Mononuclear cell (primary cell): ENCODE measurements at regions not wholly inside any gene's neighbourhood (a gene's known extent, or its start where the extent isn't known, plus 50 kb on each side); places are given as distances from the start of the nearest gene placed in this dataset.
"Not testable (repeated sequence)": the region's sequence is repeated elsewhere in the genome, so short reads cannot be mapped to it uniquely, and the experiment has no call there.

ENCODE experiments used
- H3K27me3 ChIP-seq: 2 replicates; pipeline ENCODE4 v1.6.0; 2011; ENCODE audit warnings: low read length, control low read depth; ENCODE audit not compliant: insufficient read depth
- H3K4me1 ChIP-seq: 2 replicates; pipeline ENCODE4 v1.5.1; 2011; ENCODE audit warnings: mild to moderate bottlenecking, low read length, control low read depth; ENCODE audit not compliant: insufficient read depth
- H3K4me3 ChIP-seq: 2 replicates; pipeline ENCODE4 v1.5.1; 2011; ENCODE audit warnings: mild to moderate bottlenecking, low read length, moderate library complexity
- H3K9me3 ChIP-seq: 2 replicates; pipeline ENCODE4 v1.5.1; 2011; ENCODE audit warnings: low read depth, mild to moderate bottlenecking, control low read depth, low read length

DNA sequence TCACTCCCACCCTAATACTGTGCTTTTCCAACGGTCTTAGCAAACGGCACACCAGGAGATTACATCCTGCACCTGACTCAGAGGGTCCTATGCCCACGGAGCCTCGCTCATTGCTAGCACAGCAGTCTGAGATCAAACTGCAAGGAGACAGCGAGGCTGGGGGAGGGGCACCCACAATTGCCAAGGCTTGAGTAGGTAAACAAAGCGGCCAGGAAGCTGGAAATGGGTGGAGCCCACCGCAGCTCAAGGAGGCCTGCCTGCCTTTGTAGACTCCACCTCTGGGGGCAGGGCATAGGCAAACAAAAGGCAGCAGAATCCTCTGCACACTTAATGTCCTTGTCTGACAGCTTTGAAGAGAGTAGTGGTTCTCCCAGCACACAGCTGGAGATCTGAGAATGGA is 450.2 kb downstream of the DIRAS2 start:
- not testable (repeated sequence) for H3K27me3 ChIP-seq, H3K9me3 ChIP-seq, H3K4me3 ChIP-seq
- peaks cover 15% of the 10 kb centered on the region for H3K4me1 ChIP-seq

- Histone ChIP-seq H3K4me1 (no peaks in the 10 kb centered on the region), H3K4me3 (no peak overlapping the region), H3K9me3 (no peaks in the 10 kb centered on the region), H3K27me3 (no peaks in the 10 kb centered on the region)
Measured at GRCh38 chr9:90198956-90199355, 443.7 kb downstream of the DIRAS2 start.

GRCh38 chr9:90201766-90202165 is 440.9 kb downstream of the DIRAS2 start:
- Histone ChIP-seq H3K9me3 (no peaks in the 10 kb centered on the region), H3K4me1 (no peaks in the 10 kb centered on the region), H3K27me3 (no peaks in the 10 kb centered on the region), H3K4me3 (no peak overlapping the region)

DNA sequence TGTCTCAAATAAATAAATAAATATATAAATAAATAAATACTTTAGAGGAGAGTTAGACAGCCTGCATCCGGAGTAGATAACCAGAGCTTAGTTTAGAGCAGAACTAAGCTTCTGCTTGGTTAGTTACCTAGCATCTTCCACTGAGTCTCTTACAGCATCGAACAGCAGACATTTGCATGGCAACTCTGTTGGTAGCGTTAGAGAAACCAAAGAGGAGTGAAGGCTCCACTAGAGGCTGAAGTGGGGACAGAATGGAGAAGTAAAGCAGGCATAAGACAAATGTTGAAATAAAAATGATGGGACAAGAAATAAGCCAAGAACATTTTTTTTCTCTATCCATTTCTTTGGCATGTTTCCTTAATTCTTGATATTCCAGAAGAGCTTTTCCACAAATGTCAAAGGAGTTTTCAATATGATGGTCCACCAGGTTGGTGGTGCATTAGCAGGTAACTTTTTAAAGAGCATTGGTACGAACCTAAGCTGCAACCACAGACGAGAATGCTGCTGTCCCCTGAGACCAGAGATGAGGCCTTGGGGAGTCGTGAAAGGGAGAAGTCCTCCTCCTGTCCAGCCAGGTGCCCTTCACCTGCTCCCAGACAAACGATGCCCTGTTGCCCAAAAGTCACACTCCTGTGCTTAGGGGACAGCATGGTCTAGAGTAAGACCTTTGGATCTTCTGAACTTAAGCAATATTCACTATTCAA is 438.3 kb downstream of the DIRAS2 start:
- Histone ChIP-seq H3K27me3 (no peaks in the 10 kb centered on the region), H3K4me3 (no peak overlapping the region), H3K4me1 (no peaks in the 10 kb centered on the region), H3K9me3 (no peaks in the 10 kb centered on the region)

DNA sequence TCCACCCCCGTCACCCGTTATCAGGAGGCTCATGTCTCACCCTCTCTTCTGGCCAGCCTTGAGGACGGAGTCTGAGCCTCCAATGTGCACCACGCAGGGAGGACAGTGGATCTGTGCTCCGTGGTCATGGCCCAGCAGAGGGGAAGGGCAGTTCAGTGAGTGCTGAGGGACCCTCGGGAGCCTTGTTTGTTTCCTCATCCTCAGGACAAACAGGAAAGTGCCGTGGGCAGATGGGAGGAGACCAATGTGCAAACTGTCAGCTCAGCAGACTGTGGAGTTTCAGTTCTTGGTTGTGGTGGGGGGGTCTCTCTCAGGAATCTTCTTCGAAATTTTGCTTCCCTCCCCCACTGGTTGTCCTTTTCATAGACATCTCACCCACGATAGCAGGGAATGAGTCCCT is 429.6 kb downstream of the DIRAS2 start:
- not testable (repeated sequence) for H3K4me3 ChIP-seq

GRCh38 chr9:90219548-90220118 is 423.0 kb downstream of the DIRAS2 start:
- Histone ChIP-seq H3K4me1 (peaks cover 6% of the 10 kb centered on the region), H3K4me3 (no peak overlapping the region), H3K27me3 (no peaks in the 10 kb centered on the region), H3K9me3 (no peaks in the 10 kb centered on the region)

More for the DNA sequence above, 429.6 kb downstream of the DIRAS2 start:
- not testable (repeated sequence) for H3K27me3 ChIP-seq, H3K9me3 ChIP-seq, H3K4me1 ChIP-seq

- H3K4me1 ChIP-seq, H3K4me3 ChIP-seq, H3K9me3 ChIP-seq, H3K27me3 ChIP-seq: not testable (repeated sequence)
Measured at GRCh38 chr9:90221899-90222298, 420.7 kb downstream of the DIRAS2 start.

- not testable (repeated sequence) for H3K4me1 ChIP-seq, H3K4me3 ChIP-seq
Measured at GRCh38 chr9:90226839-90227338, 415.7 kb downstream of the DIRAS2 start.

DNA sequence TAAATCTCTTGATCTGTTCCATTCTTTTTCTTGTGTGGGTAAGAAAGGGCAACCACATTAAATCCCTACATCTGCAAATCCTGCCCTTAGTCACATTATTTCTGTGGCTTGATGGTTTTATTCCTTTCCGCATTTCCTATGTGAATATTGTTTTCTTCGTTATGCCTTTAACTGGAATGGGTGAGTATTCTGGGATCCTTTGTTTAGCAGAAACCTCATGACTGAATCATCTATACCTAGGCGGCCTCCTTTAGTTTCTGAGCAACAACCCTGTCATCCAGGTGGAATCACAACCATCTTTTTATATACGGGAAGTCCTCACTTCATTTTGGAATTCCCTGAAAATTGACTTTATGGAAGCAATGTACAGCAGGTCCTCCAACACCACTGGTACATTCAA is 409.5 kb downstream of the DIRAS2 start:
- not testable (repeated sequence) for H3K4me1 ChIP-seq, H3K27me3 ChIP-seq, H3K9me3 ChIP-seq, H3K4me3 ChIP-seq

More at GRCh38 chr9:90226839-90227338, 415.7 kb downstream of the DIRAS2 start:
- H3K9me3 ChIP-seq, H3K27me3 ChIP-seq: not testable (repeated sequence)

GRCh38 chr9:90240541-90240940 is 402.1 kb downstream of the DIRAS2 start:
- H3K4me3 ChIP-seq = no peak overlapping the region
- peaks cover 3% of the 10 kb centered on the region for H3K27me3 ChIP-seq
- H3K9me3 ChIP-seq = no peaks in the 10 kb centered on the region
- H3K4me1 ChIP-seq = no peaks in the 10 kb centered on the region

DNA sequence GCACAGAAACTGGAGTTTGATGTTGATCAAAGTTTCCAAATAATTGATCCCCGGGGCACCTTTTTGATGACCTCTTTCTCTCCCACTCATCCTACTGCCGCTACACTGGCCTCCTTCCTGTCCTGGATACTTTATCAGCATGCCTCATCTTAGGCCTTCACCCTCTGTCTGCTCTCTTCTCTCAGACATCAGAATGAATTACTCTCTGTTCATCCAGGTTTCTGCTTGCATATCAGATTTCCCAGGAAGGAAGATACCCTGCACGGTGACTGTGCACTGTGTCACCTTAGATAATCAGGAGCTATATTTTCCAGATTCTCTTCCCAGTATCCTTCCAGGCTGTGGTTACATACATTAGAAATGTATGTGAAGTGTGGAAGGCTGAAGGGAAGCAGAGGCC is 397.0 kb downstream of the DIRAS2 start:
- H3K27me3 ChIP-seq = peaks cover 3% of the 10 kb centered on the region
- no peaks in the 10 kb centered on the region for H3K9me3 ChIP-seq
- no peak overlapping the region for H3K4me3 ChIP-seq
- no peaks in the 10 kb centered on the region for H3K4me1 ChIP-seq

DNA sequence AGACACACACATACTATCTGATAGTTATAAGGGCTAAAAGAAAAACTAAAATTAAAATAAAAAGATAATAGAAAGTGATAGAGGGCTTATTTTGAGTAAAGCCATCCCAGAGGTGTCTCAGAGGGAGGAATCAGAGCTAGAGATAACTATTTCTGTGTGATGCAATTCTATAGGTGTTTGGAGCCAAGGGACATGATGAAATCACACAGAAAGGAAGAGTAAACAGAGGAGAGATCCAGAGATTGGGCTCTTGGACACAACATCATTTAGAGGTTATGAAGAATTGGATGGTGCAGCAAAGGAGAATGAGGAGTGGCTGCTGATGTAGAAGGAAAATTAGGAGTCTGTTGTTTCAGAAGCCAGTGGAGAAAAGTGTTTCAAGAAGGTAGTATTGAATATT is 393.5 kb downstream of the DIRAS2 start:
- no peaks in the 10 kb centered on the region for H3K9me3 ChIP-seq
- no peaks in the 10 kb centered on the region for H3K4me1 ChIP-seq
- H3K4me3 ChIP-seq = no peak overlapping the region
- no peaks in the 10 kb centered on the region for H3K27me3 ChIP-seq

DNA sequence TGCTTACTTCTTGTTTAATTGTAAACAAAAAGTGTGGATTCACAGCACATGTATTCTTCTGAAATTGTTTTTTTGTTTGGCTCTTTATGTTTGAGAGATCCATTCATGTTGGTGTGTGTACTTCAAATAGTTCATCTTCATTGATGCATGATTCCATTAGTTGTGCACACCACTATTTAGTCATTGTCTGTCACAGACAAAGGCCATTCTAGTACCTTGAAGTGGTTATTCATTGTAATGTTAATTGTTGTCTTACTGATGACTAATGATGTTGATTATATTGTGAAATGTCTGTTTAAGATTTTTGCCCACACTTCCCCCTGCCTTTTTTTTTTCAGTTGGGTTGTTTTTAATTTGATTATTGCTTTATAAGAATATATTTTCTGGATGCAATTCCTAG is 391.3 kb downstream of the DIRAS2 start:
- no peaks in the 10 kb centered on the region for H3K4me1 ChIP-seq
- peaks cover 2% of the 10 kb centered on the region for H3K27me3 ChIP-seq
- no peaks in the 10 kb centered on the region for H3K9me3 ChIP-seq
- H3K4me3 ChIP-seq = no peak overlapping the region

- peaks cover 2% of the 10 kb centered on the region for H3K27me3 ChIP-seq
- H3K4me1 ChIP-seq = no peaks in the 10 kb centered on the region
- H3K9me3 ChIP-seq = peaks cover 1% of the 10 kb centered on the region
- no peak overlapping the region for H3K4me3 ChIP-seq
Measured at GRCh38 chr9:90256345-90256744, 386.3 kb downstream of the DIRAS2 start.

DNA sequence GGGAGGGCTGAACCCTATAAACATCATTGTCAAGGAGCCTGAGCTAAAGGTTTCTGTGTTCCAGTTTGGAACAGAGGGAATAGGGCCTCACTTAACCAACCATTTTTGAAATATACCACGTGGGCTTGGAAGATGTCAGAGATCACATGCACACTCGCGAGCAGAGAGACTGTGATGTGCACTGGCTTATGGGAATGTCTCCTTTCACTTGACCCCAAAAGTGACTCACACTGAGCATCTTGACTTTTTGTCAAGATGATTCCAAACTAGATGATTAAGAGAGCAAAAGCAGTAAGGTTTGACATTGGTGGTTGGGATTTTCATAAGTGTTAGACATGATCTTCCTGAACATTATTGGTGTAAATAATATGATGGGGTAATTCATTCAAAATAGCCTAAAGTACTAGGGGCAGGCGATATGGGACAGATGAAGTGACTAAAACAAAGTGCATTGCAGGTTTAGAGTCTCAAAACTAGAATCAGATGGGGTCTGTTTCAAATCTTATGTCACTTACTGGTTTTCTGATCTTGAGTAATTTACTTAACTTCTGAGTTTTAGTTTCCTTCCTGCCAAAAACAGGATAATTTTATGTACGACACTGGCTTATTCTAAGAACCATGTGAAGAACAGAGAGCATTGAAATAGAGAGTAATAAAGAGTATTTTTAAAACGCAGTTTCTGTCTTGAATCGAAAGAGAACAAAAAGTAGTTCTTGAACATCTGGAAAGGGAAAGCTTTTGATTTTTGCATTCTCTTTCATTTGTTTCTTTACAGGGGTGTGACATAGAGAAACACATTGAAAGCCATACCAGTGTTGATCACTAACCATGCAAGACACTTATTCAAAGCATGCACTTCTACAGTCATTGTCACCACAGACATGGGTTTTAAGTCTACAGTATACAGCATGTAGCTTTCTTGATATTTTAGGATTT is 383.0 kb downstream of the DIRAS2 start:
- Histone ChIP-seq H3K9me3 (peaks cover 9% of the 10 kb centered on the region), H3K4me1 (no peaks in the 10 kb centered on the region), H3K4me3 (no peak overlapping the region), H3K27me3 (peaks cover 2% of the 10 kb centered on the region)
